ENCODE measurements at regions not wholly inside any gene's neighbourhood (a gene's known extent, or its start where the extent isn't known, plus 50 kb on each side); places are given as distances from the start of the nearest gene placed in this dataset.

GRCh38 chr13:90448466-90449037 lies 898.9 kb upstream of the MIR17HG start:
- no peaks in the 10 kb centered on the region for H3K9me3 ChIP-seq (ENCODE audit: insufficient read depth, low read length)
- H3K27ac ChIP-seq (ENCODE audit: low read depth, low read length) = no peak overlapping the region

GRCh38 chr13:90453342-90453741 lies 894.1 kb upstream of the MIR17HG start:
- H3K79me2 ChIP-seq (ENCODE audit: insufficient read depth, low read length) = no peaks in the 10 kb centered on the region
- no peak overlapping the region for H3K4me2 ChIP-seq (ENCODE audit: low read depth, low read length, poor library complexity, severe bottlenecking)
- no peaks in the 10 kb centered on the region for H3K27me3 ChIP-seq (ENCODE audit: low read length)
- H3K4me3 ChIP-seq (ENCODE audit: insufficient read depth, low read length, poor library complexity, severe bottlenecking) = no peak overlapping the region
- no peaks in the 10 kb centered on the region for H3F3A ChIP-seq (ENCODE audit: insufficient read depth)
- no peaks in the 10 kb centered on the region for H3K9me3 ChIP-seq (ENCODE audit: insufficient read depth, low read length)
- H2AFZ ChIP-seq (ENCODE audit: low read depth, low read length, severe bottlenecking) = no peak overlapping the region
- H3K9me2 ChIP-seq (replicated peaks; ENCODE audit: insufficient read depth, low read length) = no peaks in the 10 kb centered on the region
- H4K20me1 ChIP-seq (ENCODE audit: low read depth, low read length) = no peaks in the 10 kb centered on the region
- TF ChIP-seq, protein P1, sequence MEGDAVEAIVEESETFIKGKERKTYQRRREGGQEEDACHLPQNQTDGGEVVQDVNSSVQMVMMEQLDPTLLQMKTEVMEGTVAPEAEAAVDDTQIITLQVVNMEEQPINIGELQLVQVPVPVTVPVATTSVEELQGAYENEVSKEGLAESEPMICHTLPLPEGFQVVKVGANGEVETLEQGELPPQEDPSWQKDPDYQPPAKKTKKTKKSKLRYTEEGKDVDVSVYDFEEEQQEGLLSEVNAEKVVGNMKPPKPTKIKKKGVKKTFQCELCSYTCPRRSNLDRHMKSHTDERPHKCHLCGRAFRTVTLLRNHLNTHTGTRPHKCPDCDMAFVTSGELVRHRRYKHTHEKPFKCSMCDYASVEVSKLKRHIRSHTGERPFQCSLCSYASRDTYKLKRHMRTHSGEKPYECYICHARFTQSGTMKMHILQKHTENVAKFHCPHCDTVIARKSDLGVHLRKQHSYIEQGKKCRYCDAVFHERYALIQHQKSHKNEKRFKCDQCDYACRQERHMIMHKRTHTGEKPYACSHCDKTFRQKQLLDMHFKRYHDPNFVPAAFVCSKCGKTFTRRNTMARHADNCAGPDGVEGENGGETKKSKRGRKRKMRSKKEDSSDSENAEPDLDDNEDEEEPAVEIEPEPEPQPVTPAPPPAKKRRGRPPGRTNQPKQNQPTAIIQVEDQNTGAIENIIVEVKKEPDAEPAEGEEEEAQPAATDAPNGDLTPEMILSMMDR (IDR thresholded peaks at IDR 0.05; ENCODE audit: insufficient read depth, low read length, poor library complexity, severe bottlenecking) = no peak
- TF ChIP-seq EZH2phosphoT487 (conservative IDR thresholded peaks at IDR 0.05; ENCODE audit: low read length) = no peak
- H3K9ac ChIP-seq (ENCODE audit: low read length) = no peak overlapping the region
- H3K27ac ChIP-seq (ENCODE audit: low read depth, low read length) = no peak overlapping the region
- no peaks in the 10 kb centered on the region for H3K36me3 ChIP-seq (ENCODE audit: low read length)

More at GRCh38 chr13:90448466-90449037, 898.9 kb upstream of the MIR17HG start:
- Histone ChIP-seq H3K4me3 (ENCODE audit: insufficient read depth, low read length, poor library complexity, severe bottlenecking) (no peak overlapping the region), H4K20me1 (ENCODE audit: low read depth, low read length) (no peaks in the 10 kb centered on the region), H3K9me2 (replicated peaks; ENCODE audit: insufficient read depth, low read length) (no peaks in the 10 kb centered on the region), H3K27me3 (ENCODE audit: low read length) (no peaks in the 10 kb centered on the region), H3K79me2 (ENCODE audit: insufficient read depth, low read length) (no peaks in the 10 kb centered on the region), H3K36me3 (ENCODE audit: low read length) (no peaks in the 10 kb centered on the region), H2AFZ (ENCODE audit: low read depth, low read length, severe bottlenecking) (no peak overlapping the region), H3F3A (ENCODE audit: insufficient read depth) (no peaks in the 10 kb centered on the region), H3K4me2 (ENCODE audit: low read depth, low read length, poor library complexity, severe bottlenecking) (no peak overlapping the region), H3K9ac (ENCODE audit: low read length) (no peak overlapping the region)
- TF ChIP-seq EZH2phosphoT487 (conservative IDR thresholded peaks at IDR 0.05; ENCODE audit: low read length) = no peak
- TF ChIP-seq, protein P1 (IDR thresholded peaks at IDR 0.05; ENCODE audit: insufficient read depth, low read length, poor library complexity, severe bottlenecking) = no peak

DNA sequence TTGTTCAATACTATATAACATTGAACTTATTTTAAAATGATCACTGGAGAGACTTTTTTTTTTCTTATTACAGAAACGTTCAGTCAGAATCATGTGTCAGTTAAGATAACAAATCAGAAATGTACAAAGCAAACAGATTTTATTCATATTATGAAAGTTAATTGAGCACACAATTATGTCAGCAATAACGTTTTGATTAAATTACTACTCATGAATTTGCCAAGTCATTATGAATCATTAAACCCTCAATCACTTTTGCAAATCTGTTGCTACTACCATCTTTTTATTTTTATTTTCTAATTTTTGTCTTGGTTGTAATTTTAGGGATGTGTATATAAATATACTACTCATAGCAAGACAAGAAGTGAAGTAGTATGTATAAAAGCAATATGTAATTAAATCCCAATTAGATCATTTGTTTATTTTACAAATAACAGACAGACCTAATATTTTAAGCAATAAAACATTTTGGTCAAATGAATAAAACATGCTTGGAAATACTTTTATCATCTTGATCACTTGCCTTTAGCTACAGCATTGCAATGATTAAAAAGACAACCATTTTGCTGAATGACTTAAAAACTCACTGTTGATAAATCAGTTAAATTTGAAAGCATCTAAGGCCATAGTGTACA lies 893.4 kb upstream of the MIR17HG start:
- Histone ChIP-seq H3K36me3 (ENCODE audit: low read length) (no peaks in the 10 kb centered on the region), H3F3A (ENCODE audit: insufficient read depth) (no peaks in the 10 kb centered on the region), H3K27me3 (ENCODE audit: low read length) (no peaks in the 10 kb centered on the region), H3K9me3 (ENCODE audit: insufficient read depth, low read length) (no peaks in the 10 kb centered on the region), H3K79me2 (ENCODE audit: insufficient read depth, low read length) (no peaks in the 10 kb centered on the region), H3K9ac (ENCODE audit: low read length) (no peak overlapping the region), H3K4me2 (ENCODE audit: low read depth, low read length, poor library complexity, severe bottlenecking) (no peak overlapping the region), H3K4me3 (ENCODE audit: insufficient read depth, low read length, poor library complexity, severe bottlenecking) (no peak overlapping the region), H3K9me2 (replicated peaks; ENCODE audit: insufficient read depth, low read length) (no peaks in the 10 kb centered on the region), H3K27ac (ENCODE audit: low read depth, low read length) (no peak overlapping the region), H4K20me1 (ENCODE audit: low read depth, low read length) (no peaks in the 10 kb centered on the region), H2AFZ (ENCODE audit: low read depth, low read length, severe bottlenecking) (no peak overlapping the region)
- TF ChIP-seq EZH2phosphoT487 (conservative IDR thresholded peaks at IDR 0.05; ENCODE audit: low read length) = no peak
- TF ChIP-seq, protein P1 (IDR thresholded peaks at IDR 0.05; ENCODE audit: insufficient read depth, low read length, poor library complexity, severe bottlenecking) = no peak
